ENCODE measurements at regions not wholly inside any gene's neighbourhood (a gene's known extent, or its start where the extent isn't known, plus 50 kb on each side); places are given as distances from the start of the nearest gene placed in this dataset.
A peak's percentile ranks its signal among the peaks of the same experiment; 100 is the strongest.
"Not testable (repeated sequence)": the region's sequence is repeated elsewhere in the genome, so short reads cannot be mapped to it uniquely, and the experiment has no call there.

DNA sequence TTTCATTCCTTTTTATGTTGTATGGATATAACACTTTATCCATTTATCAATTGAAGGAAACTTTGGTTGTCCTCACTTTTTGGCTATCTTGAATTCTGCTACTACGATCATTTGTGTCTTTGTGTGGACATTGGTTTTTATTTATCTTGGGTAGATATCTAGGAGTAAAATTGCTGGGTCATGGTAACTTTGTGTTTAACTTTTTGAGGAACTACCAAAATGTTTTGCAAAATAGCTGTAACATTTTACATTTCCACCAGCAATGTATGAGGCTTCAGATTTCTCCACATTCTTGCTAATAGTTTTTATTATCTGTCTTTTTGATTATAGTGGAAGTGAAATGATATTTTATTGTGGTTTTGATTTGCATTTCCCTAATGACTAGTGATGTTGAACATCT, 55.6 kb downstream of the TLNRD1 start:
- DNase-seq = no peak

DNA sequence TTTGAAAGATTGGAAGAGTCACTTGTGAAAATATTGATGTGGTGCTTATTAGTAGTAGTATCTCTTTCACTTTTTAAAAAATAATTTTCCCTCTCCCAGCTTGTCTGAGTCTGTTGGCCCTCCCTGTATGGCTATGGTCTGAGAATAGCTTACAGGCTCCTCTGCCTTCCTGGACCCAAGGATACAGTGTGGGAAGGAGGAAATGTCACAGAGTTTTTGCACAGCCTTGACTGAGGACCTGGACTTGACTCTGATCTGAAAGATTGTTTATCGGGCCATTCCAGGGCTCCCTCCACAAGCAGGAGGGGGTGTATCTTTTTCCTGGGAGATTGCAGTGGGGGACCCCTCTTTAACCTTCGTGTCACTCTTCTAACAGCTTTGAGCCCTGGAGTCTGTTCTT, 59.7 kb downstream of the TLNRD1 start:
- no peak for DNase-seq

DNA sequence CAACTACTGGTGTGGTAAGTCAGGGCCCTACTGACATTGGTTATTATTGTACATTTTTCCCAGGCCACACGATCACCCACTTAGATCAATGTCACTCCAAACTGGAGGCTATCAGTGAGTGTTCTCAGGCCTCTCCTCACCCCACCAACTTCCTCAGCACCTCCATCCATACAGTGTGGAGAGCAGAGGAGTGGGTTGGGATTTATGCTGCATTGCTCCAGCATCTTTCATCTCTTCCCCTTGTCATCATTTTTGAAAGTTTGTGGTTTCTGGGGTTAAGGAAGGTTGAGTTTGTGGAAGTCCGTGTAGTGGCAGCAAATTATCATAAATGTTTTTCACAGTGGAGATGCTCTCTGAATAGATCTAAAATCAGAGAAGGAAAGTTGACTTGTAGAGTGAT, 60.2 kb downstream of the TLNRD1 start:
- no peak for DNase-seq

DNA sequence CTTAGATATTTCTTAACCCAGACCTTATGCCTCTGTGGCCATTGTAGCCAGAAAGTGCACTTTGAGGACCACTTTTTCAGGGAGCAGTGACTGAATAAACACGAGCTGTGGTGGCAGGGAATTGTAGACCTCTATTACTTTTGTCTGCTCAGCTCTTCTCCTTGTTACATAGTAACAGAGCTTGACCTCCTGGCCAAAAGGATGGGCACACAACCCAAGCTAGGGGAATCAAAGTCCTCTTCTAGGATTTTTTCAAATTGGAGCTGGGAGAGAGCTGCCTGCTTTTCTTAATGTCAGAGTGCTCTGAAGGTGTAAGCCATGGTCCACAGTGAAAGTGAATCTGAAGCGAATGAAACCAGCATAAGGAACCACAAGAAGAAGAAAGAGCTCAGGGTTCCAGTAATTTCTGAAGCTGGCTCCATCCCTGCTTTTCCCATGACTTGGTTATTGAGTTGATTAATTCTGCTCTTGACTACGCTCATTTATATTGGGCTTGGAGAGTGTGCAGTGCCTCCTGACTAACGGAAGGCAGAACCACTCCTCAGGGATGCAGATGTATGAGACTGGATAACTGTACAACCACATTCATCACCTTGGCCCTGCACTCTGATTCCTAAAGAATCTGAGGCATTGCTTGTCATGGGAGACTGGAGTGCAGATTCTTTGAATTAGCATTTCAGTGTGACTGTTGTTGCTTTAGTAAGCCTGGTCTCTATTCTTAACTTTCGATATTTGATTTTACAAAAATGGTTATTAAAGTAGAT, 60.9 kb downstream of the TLNRD1 start:
- no peak for DNase-seq

DNA sequence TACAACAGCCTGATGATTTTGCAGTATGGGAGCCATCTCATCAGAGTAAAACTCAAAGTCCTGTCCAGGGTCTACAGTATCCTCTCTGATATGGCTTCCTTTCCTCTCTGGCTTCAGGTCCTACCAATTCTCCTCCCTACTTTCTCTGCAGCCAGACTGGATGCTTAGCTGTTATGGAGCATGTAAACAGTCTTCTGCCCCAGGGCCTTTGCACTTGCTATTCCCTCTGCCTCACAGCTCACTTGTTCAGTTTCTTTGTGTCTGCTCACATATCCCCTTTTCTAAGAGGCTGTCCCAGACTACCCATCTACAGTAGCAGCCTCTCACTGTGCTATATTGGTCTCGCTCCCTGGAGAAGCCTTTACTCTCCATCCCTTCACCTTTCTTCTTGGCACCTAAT, 62.2 kb downstream of the TLNRD1 start:
- no peak for DNase-seq

DNA sequence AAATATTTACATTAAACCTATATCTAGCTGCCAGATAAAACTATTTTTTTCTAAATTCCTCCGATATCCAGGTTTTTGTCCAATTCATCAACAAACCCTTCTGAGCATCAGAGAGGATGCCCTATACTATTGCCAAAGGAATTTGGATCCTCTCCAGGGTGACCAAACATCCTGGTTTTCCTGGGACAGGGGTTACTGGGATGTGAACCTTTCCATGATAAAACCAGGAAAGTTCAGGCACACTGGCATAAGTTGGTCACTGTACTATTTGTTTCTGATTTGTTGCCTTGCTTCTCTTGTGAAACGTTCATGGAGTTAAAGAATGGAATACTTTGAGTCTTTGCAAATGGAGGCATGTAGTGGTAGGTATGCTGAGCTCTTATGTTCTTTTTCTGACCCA, 63.5 kb downstream of the TLNRD1 start:
- DNase-seq = no peak

DNA sequence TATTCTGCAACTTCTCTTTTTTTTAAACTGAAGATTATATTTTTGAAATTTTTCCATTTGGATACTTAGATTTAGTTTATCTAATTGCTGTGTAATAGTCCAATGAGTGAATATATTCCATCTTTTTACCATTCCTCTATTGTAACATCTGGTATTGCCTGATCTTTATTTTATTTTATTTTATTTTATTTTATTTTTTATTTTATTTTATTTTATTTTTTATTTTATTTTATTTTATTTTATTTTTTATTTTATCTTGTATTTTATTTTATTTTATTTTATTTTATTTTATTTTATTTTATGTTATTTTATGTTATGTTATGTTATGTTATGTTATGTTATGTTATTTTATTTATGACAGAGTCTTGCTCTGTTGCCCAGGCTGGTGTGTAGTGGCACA, 66.5 kb upstream of the CFAP161 start:
- not testable (repeated sequence) for DNase-seq

DNA sequence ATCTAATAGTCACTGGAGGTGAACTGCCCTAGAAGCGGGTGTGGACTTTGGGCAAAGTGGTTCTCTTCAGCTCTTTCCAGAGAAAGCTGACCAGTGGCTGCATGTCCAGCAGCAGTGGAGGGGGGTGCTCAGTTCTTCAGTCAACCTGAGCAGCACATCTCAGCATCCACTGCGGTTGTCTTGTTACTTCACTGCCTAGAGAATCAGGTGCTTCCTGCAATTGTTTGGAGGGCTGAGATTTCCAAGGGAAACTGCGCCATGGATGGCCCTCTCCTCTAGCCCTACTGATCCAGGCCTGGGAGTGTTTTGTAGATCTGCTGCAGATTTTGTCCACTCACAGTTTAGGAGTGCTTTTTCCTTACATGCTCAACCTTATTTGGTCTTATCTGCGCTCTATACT, 65.6 kb upstream of the CFAP161 start:
- no peak for DNase-seq

DNA sequence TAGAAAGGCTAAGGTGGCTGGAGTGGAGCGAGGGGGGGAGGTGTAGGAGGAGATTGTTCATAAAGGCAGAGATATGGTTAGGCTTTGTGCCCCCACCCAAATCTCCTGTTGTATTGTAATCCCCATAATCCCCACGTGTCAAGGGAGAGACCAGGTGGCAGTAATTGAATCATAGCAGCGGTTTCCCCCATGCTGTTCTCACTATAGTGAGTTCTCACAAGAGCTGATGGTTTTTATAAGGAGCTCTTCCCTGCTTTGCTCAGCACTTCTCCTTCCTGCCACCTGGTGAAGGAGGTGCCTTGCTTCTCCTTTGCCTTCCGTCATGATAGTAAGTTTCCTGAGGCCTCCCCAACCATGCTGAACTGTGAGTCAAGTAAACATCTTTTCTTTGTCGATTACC, 64.7 kb upstream of the CFAP161 start:
- no peak for DNase-seq

DNA sequence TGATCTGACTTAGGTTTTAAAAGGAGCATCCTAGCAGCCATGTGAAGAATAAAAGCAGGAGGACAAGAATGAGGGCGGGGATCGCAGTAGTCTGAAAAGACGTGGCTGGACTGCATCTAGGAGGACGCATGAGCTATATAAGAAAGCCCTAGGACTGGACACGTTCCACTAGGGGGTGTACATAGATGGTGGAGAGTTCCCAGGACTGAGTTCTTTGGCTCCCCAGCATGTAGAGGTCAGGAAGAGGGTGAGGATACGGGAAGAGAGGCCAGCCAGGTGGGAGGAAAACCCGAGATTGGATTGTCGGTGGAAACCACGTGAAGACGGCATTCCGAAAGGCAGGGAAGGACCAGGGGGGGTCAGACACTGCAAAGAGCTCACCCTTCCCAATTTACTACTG, 64.2 kb upstream of the CFAP161 start:
- DNase-seq = no peak

DNA sequence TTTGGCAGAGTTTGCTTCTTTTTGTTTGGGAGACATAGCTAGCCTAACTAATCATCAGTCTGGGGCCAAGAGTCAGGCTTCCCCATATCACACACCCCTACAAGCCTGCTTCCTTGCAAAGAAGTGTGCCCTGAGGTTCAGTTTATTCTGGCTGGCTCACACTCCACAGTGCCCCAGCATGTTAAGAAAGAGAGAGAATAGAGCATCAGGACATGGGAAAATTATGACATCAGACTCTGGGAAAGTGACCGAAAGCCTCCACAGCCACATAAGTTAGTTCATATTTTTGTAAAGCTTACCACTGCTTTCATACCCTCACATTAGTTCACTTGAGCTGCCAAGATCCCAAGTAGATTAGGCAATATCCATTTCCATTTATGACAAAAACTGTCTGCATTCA, 63.0 kb upstream of the CFAP161 start:
- no peak for DNase-seq

DNA sequence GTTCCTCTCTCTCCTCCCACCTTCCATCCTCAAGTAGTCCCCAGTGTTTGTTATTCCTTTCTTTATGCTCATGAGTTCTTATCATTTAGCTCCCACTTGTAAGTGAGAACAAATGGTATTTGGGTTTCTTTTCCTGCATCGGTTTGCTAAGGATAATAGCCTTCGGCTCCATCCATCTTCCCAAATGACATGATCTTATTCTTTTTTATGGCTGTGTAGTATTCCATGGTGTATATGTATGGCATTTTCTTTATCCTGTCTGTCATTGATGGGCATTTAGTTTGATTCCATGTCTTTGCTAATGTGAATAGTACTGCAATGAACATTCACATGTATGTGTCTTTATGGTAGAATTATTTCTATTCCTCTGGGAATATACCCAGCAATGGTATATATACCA, 62.4 kb upstream of the CFAP161 start:
- no peak for DNase-seq

DNA sequence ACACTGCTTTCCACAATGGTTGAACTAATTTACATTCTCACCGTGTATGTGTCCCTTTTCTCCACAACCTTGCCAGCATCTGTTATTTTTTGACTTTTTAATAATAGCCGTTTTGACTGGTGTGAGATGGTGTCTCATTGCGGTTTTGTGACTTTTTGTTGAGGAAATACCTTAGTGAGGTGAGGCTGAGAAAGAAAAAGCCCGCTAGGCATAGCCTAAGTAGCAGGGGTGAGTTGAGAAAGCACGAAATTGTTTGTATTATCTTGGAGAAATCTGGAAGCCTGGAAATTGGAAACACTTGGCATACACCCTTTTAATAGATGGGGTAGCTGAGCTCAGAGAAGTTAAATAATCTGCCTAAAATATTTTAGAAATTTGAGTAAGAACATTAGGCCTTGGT, 61.5 kb upstream of the CFAP161 start:
- no peak for DNase-seq

DNA sequence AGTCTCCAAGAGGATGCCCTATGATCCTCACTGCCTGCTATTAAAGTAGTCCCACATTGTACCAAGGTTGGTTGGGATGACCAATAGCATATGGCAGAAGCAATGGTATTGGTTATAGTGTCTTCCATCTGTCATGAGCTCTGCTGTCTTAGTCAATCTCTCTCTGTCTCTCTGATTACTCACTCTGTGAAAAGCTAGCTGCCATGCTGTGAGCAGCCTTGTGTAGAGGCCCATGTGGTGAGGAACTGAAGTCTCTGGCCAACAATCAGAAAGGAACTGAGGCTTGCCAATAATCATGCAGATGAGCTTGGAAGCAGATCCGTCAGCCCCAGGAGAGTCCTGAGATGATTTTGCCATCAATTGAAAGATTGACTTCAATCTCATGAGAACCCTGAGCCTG, 60.3 kb upstream of the CFAP161 start:
- DNase-seq = peak; percentile 21

DNA sequence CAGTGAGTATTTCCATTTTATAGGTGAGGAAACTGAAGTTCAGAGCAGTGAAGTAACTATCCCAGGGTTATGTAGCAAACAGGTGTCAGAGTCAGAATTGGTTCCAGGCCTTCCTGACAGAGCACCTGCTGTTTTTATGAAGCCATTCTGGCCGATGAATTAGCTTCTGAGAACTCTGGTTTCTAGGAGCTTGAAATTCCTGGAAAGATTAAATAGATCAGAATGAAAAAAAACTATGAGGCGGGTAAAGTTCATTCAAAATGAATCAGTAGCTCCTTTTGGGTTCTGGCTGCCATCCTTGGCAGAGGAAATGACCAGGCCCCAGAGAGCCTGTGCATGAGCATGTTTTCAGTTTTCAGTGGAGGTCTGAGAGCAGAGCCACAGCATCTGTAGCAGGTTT, 59.3 kb upstream of the CFAP161 start:
- peak; percentile 28 for DNase-seq

DNA sequence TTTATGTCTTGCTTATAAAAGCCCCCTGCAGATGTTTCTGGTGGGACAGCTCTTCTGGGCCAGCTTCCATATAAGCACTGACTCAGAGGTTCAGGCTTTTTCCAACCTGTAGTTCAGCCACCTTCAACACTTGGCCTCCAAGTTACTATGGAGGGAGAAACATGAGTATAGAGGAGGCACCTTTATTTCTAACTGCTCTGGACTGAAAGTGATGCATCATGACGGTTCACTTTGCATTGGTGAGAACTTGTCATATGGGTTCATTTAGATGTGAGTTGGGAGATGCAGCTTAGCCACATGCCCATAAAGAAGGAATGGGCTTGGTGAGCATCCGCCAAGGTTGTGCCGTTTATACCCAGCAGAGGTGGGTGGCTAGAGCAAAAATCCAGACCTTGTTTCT, 58.8 kb upstream of the CFAP161 start:
- no peak for DNase-seq

DNA sequence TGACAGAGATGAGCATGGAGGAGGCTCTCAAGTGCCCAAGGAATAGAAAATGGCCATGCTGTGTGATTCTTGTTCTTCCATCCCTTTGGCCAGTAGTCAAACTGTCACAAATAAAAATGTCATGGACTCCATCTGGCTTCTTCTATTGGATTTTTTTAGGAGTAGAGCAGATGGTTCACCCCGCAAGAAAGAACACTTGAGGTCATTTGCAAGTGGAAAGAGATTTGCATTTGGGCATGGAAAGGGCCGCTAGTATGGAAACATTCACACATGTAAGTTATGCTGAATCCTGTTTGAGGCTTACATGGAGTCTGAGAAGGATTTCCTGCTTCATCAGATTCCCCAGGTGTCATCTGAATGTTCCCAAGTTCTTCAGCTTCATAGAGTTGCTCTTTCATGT, 53.1 kb upstream of the CFAP161 start:
- no peak for DNase-seq

DNA sequence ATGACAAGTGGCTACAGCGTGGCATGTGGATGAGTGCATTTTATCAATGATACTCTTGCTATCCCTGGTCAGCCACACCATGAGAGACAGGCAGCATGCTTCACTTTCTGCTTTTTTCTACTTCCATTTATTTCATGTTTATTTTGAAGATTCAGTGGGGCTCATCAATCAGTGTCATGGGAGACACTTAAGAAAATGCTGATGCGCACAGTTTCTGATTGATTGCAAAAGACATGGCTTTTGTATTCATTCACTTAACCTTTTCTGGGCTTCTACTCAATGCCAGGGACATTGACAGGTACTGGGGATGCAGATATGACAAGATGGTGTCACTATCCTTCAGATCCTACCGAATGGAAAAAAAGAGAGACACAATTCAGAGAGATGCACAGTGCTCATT, 50.9 kb upstream of the CFAP161 start:
- DNase-seq = no peak

Data from activated CD4-positive, alpha-beta T cell treated with anti-CD3 and anti-CD28 coated beads, Interleukin-10, Interleukin-2, amounts not matched to agents 100 ng/mL and 50 ng/mL, durations not matched to agents 16 hours and 8 hours (primary cell).